ENCODE measurements at regions not wholly inside any gene's neighbourhood (a gene's known extent, or its start where the extent isn't known, plus 50 kb on each side); places are given as distances from the start of the nearest gene placed in this dataset.

GRCh38 chr17:5797447-5798050 is 213.2 kb upstream of the NLRP1 start:
- no peak overlapping the region for H3K27ac ChIP-seq (ENCODE audit: low read depth in 1 of 2, low read length in 1 of 2)
- H3K27me3 ChIP-seq (ENCODE audit: control insufficient read depth in 2 of 2, insufficient read depth in 1 of 2, low read length in 1 of 2) = peaks cover 0 to 4% of the 10 kb centered on the region in 2 donors
- no peaks in the 10 kb centered on the region for H3K9me3 ChIP-seq (ENCODE audit: control insufficient read depth in 2 of 2, insufficient read depth in 1 of 2, low read length in 1 of 2)
- no peak for DNase-seq (ENCODE audit: low read depth in 6 of 9, low spot score in 9 of 9)
- H3K4me3 ChIP-seq (ENCODE audit: low read length in 2 of 2) = no peak overlapping the region
- H3K36me3 ChIP-seq (ENCODE audit: control insufficient read depth in 2 of 2, insufficient read depth in 2 of 2, low read length in 1 of 2) = no peaks in the 10 kb centered on the region
- 44% methylated on average over 12 of the region's 12 CpGs for WGBS
- no peaks in the 10 kb centered on the region for H3K4me1 ChIP-seq (ENCODE audit: control insufficient read depth in 2 of 2, insufficient read depth in 2 of 2, low read length in 2 of 2)

- no peak overlapping the region for H3K4me3 ChIP-seq (ENCODE audit: low read length in 2 of 2)
- H3K27ac ChIP-seq (ENCODE audit: low read depth in 1 of 2, low read length in 1 of 2) = no peak overlapping the region
- no peaks in the 10 kb centered on the region for H3K36me3 ChIP-seq (ENCODE audit: control insufficient read depth in 2 of 2, insufficient read depth in 2 of 2, low read length in 1 of 2)
- WGBS = 71% methylated on average over 4 of the region's 4 CpGs
- H3K9me3 ChIP-seq (ENCODE audit: control insufficient read depth in 2 of 2, insufficient read depth in 1 of 2, low read length in 1 of 2) = no peaks in the 10 kb centered on the region
- peaks cover 0 to 4% of the 10 kb centered on the region in 2 donors for H3K27me3 ChIP-seq (ENCODE audit: control insufficient read depth in 2 of 2, insufficient read depth in 1 of 2, low read length in 1 of 2)
- DNase-seq (ENCODE audit: low read depth in 6 of 9, low spot score in 9 of 9) = no peak
- no peaks in the 10 kb centered on the region for H3K4me1 ChIP-seq (ENCODE audit: control insufficient read depth in 2 of 2, insufficient read depth in 2 of 2, low read length in 2 of 2)
These were observed 213.8 kb upstream of the NLRP1 start for GRCh38 chr17:5798094-5798493.

GRCh38 chr17:5800131-5800530 is 215.8 kb upstream of the NLRP1 start:
- H3K36me3 ChIP-seq (ENCODE audit: control insufficient read depth in 2 of 2, insufficient read depth in 2 of 2, low read length in 1 of 2) = no peaks in the 10 kb centered on the region
- no peaks in the 10 kb centered on the region for H3K4me1 ChIP-seq (ENCODE audit: control insufficient read depth in 2 of 2, insufficient read depth in 2 of 2, low read length in 2 of 2)
- WGBS = 57% methylated on average over 9 of the region's 9 CpGs
- no peak overlapping the region for H3K27ac ChIP-seq (ENCODE audit: low read depth in 1 of 2, low read length in 1 of 2)
- no peak overlapping the region for H3K4me3 ChIP-seq (ENCODE audit: low read length in 2 of 2)
- no peak for DNase-seq (ENCODE audit: low read depth in 6 of 9, low spot score in 9 of 9)
- no peaks in the 10 kb centered on the region for H3K9me3 ChIP-seq (ENCODE audit: control insufficient read depth in 2 of 2, insufficient read depth in 1 of 2, low read length in 1 of 2)
- H3K27me3 ChIP-seq (ENCODE audit: control insufficient read depth in 2 of 2, insufficient read depth in 1 of 2, low read length in 1 of 2) = peaks cover 0 to 4% of the 10 kb centered on the region in 2 donors

- no peak for DNase-seq (ENCODE audit: low read depth in 6 of 9, low spot score in 9 of 9)
- Histone ChIP-seq H3K27me3 (ENCODE audit: control insufficient read depth in 2 of 2, insufficient read depth in 1 of 2, low read length in 1 of 2) (peaks cover 0 to 4% of the 10 kb centered on the region in 2 donors), H3K36me3 (ENCODE audit: control insufficient read depth in 2 of 2, insufficient read depth in 2 of 2, low read length in 1 of 2) (no peaks in the 10 kb centered on the region), H3K9me3 (ENCODE audit: control insufficient read depth in 2 of 2, insufficient read depth in 1 of 2, low read length in 1 of 2) (no peaks in the 10 kb centered on the region), H3K4me3 (ENCODE audit: low read length in 2 of 2) (no peak overlapping the region), H3K4me1 (ENCODE audit: control insufficient read depth in 2 of 2, insufficient read depth in 2 of 2, low read length in 2 of 2) (no peaks in the 10 kb centered on the region), H3K27ac (ENCODE audit: low read depth in 1 of 2, low read length in 1 of 2) (no peak overlapping the region)
- WGBS = 47% methylated on average over 7 of the region's 7 CpGs
These were observed 216.3 kb upstream of the NLRP1 start for GRCh38 chr17:5800646-5801045.

- no peak for DNase-seq (ENCODE audit: low read depth in 6 of 9, low spot score in 9 of 9)
- no peak overlapping the region for H3K4me3 ChIP-seq (ENCODE audit: low read length in 2 of 2)
- H3K4me1 ChIP-seq (ENCODE audit: control insufficient read depth in 2 of 2, insufficient read depth in 2 of 2, low read length in 2 of 2) = no peaks in the 10 kb centered on the region
- H3K9me3 ChIP-seq (ENCODE audit: control insufficient read depth in 2 of 2, insufficient read depth in 1 of 2, low read length in 1 of 2) = peaks cover 0 to 4% of the 10 kb centered on the region in 2 donors
- 82% methylated on average over 5 of the region's 5 CpGs for WGBS
- no peak overlapping the region for H3K27ac ChIP-seq (ENCODE audit: low read depth in 1 of 2, low read length in 1 of 2)
- no peaks in the 10 kb centered on the region for H3K36me3 ChIP-seq (ENCODE audit: control insufficient read depth in 2 of 2, insufficient read depth in 2 of 2, low read length in 1 of 2)
- no peaks in the 10 kb centered on the region for H3K27me3 ChIP-seq (ENCODE audit: control insufficient read depth in 2 of 2, insufficient read depth in 1 of 2, low read length in 1 of 2)
These were observed 219.9 kb upstream of the NLRP1 start for GRCh38 chr17:5804251-5804650.

- Histone ChIP-seq H3K9me3 (ENCODE audit: control insufficient read depth in 2 of 2, insufficient read depth in 1 of 2, low read length in 1 of 2) (peaks cover 0 to 16% of the 10 kb centered on the region in 2 donors), H3K4me3 (ENCODE audit: low read length in 2 of 2) (no peak overlapping the region), H3K27me3 (ENCODE audit: control insufficient read depth in 2 of 2, insufficient read depth in 1 of 2, low read length in 1 of 2) (no peaks in the 10 kb centered on the region), H3K27ac (ENCODE audit: low read depth in 1 of 2, low read length in 1 of 2) (no peak overlapping the region), H3K36me3 (ENCODE audit: control insufficient read depth in 2 of 2, insufficient read depth in 2 of 2, low read length in 1 of 2) (no peaks in the 10 kb centered on the region), H3K4me1 (ENCODE audit: control insufficient read depth in 2 of 2, insufficient read depth in 2 of 2, low read length in 2 of 2) (no peaks in the 10 kb centered on the region)
- WGBS = 92% methylated on average over 1 of the region's 1 CpG
- DNase-seq (ENCODE audit: low read depth in 6 of 9, low spot score in 9 of 9) = no peak
These were observed 224.7 kb upstream of the NLRP1 start for GRCh38 chr17:5809056-5809455.

- Histone ChIP-seq H3K9me3 (ENCODE audit: control insufficient read depth in 2 of 2, insufficient read depth in 1 of 2, low read length in 1 of 2) (peaks cover 0 to 16% of the 10 kb centered on the region in 2 donors), H3K36me3 (ENCODE audit: control insufficient read depth in 2 of 2, insufficient read depth in 2 of 2, low read length in 1 of 2) (no peaks in the 10 kb centered on the region), H3K4me1 (ENCODE audit: control insufficient read depth in 2 of 2, insufficient read depth in 2 of 2, low read length in 2 of 2) (no peaks in the 10 kb centered on the region), H3K27ac (ENCODE audit: low read depth in 1 of 2, low read length in 1 of 2) (no peak overlapping the region), H3K4me3 (ENCODE audit: low read length in 2 of 2) (no peak overlapping the region), H3K27me3 (ENCODE audit: control insufficient read depth in 2 of 2, insufficient read depth in 1 of 2, low read length in 1 of 2) (no peaks in the 10 kb centered on the region)
- 95% methylated on average over 3 of the region's 3 CpGs for WGBS
- DNase-seq (ENCODE audit: low read depth in 6 of 9, low spot score in 9 of 9) = no peak
These were observed 225.4 kb upstream of the NLRP1 start for GRCh38 chr17:5809580-5810188.

- no peaks in the 10 kb centered on the region for H3K27me3 ChIP-seq (ENCODE audit: control insufficient read depth in 2 of 2, insufficient read depth in 1 of 2, low read length in 1 of 2)
- no peak overlapping the region for H3K4me3 ChIP-seq (ENCODE audit: low read length in 2 of 2)
- no peak for DNase-seq (ENCODE audit: low read depth in 6 of 9, low spot score in 9 of 9)
- no peak overlapping the region for H3K27ac ChIP-seq (ENCODE audit: low read depth in 1 of 2, low read length in 1 of 2)
- H3K4me1 ChIP-seq (ENCODE audit: control insufficient read depth in 2 of 2, insufficient read depth in 2 of 2, low read length in 2 of 2) = no peaks in the 10 kb centered on the region
- H3K36me3 ChIP-seq (ENCODE audit: control insufficient read depth in 2 of 2, insufficient read depth in 2 of 2, low read length in 1 of 2) = no peaks in the 10 kb centered on the region
- 94% methylated on average over 5 of the region's 5 CpGs for WGBS
- peaks cover 0 to 16% of the 10 kb centered on the region in 2 donors for H3K9me3 ChIP-seq (ENCODE audit: control insufficient read depth in 2 of 2, insufficient read depth in 1 of 2, low read length in 1 of 2)
These were observed 228.3 kb upstream of the NLRP1 start for GRCh38 chr17:5812590-5812989.

GRCh38 chr17:5813357-5813756 is 229.0 kb upstream of the NLRP1 start:
- WGBS = 82% methylated on average over 2 of the region's 2 CpGs
- no peak for DNase-seq (ENCODE audit: low read depth in 6 of 9, low spot score in 9 of 9)
- Histone ChIP-seq H3K27ac (ENCODE audit: low read depth in 1 of 2, low read length in 1 of 2) (no peak overlapping the region), H3K36me3 (ENCODE audit: control insufficient read depth in 2 of 2, insufficient read depth in 2 of 2, low read length in 1 of 2) (no peaks in the 10 kb centered on the region), H3K4me3 (ENCODE audit: low read length in 2 of 2) (no peak overlapping the region), H3K9me3 (ENCODE audit: control insufficient read depth in 2 of 2, insufficient read depth in 1 of 2, low read length in 1 of 2) (peaks cover 0 to 16% of the 10 kb centered on the region in 2 donors), H3K27me3 (ENCODE audit: control insufficient read depth in 2 of 2, insufficient read depth in 1 of 2, low read length in 1 of 2) (no peaks in the 10 kb centered on the region), H3K4me1 (ENCODE audit: control insufficient read depth in 2 of 2, insufficient read depth in 2 of 2, low read length in 2 of 2) (no peaks in the 10 kb centered on the region)
